Stomach (tissue), 8 donors: ENCODE measurements at regions not wholly inside any gene's neighbourhood (a gene's known extent, or its start where the extent isn't known, plus 50 kb on each side); places are given as distances from the start of the nearest gene placed in this dataset.

Source experiments
- DNase-seq, 2 donors: peaks; one replicate each; pipeline versions ENCODE4 v3.0.0 to v3.0.0-alpha.2; 2013 to 2019
- H3K27ac ChIP-seq, 5 donors: fragments of 200-600 bp in 4 of 5; sonication (generic) in 4 of 5; one replicate each; pipeline ENCODE4 v1.5.1; 2013 to 2019; ENCODE audit warnings: mild to moderate bottlenecking in 1 of 5, moderate library complexity in 1 of 5
- H3K27me3 ChIP-seq, 3 donors: fragments of 200-600 bp; sonication (generic); one replicate each; pipeline ENCODE4 v1.5.1; 2017 to 2019; ENCODE audit warnings: mixed run types in 1 of 3
- H3K36me3 ChIP-seq, 4 donors: fragments of 200-600 bp; sonication (generic); 1 replicate in 3 of 4; 2 replicates in 1 of 4; pipeline ENCODE4 v1.5.1; 2016 to 2019
- H3K4me1 ChIP-seq, 4 donors: fragments of 200-600 bp; sonication (generic); one replicate each; pipeline ENCODE4 v1.5.1; 2016 to 2019
- H3K4me3 ChIP-seq, 4 donors: fragments of 200-600 bp; sonication (generic) in 3 of 4; one replicate each; pipeline ENCODE4 v1.5.1; 2016 to 2019; ENCODE audit warnings: mild to moderate bottlenecking in 1 of 4
- H3K9me3 ChIP-seq, 4 donors: fragments of 200-600 bp; sonication (generic); one replicate each; pipeline ENCODE4 v1.5.1; 2016 to 2019
- EP300 ChIP-seq: sonication (generic); formaldehyde crosslinking; IDR thresholded peaks from one replicate; pipeline ENCODE4 v1.6.1; 2017; ENCODE audit warnings: antibody characterized with exemption
- POLR2A ChIP-seq, 4 donors: fragments of 450-650 bp; IDR thresholded peaks; one replicate each; pipeline ENCODE4 v1.6.1; 2016; ENCODE audit warnings: antibody characterized with exemption in 4 of 4, control low read depth in 2 of 4, mild to moderate bottlenecking in 1 of 4, moderate library complexity in 1 of 4
- POLR2AphosphoS5 ChIP-seq, 3 donors: sonication (generic); formaldehyde crosslinking; IDR thresholded peaks; one replicate each; pipeline ENCODE4 v1.6.1; 2016; ENCODE audit warnings: antibody characterized with exemption in 3 of 3
- WGBS, 5 donors: extraction: QIAGEN DNeasy Blood & Tissue Kit in 3 of 5; methylation state at CpG; one replicate each; pipeline versions ENCODE4 v1.1.5 to v1.1.7; 2013 to 2018; 5-methylcytosine and 5-hydroxymethylcytosine counted together
- intact Hi-C: fragments of 100-400 bp; cut with DNase I; formaldehyde crosslinking; loops from one replicate; pipeline ENCODE4 v1.15.1; 2023; ENCODE audit warnings: low total_unique reads
- TF ChIP-seq, protein P1 (sequence below), 7 experiments: fragments of 450-650 bp in 4 of 7; fragments of 200-600 bp in 3 of 7; sonication (generic) in 3 of 7; IDR thresholded peaks; one replicate each; pipeline ENCODE4 v1.5.1; 2016 to 2019; ENCODE audit warnings: antibody characterized with exemption in 7 of 7, control low read depth in 2 of 7, mild to moderate bottlenecking in 1 of 7
- donor health status: healthy with polysubstance abuse.
- donor health status: Bipolar disorder and iron deficiency.
- donor health status: healthy.

DNA sequence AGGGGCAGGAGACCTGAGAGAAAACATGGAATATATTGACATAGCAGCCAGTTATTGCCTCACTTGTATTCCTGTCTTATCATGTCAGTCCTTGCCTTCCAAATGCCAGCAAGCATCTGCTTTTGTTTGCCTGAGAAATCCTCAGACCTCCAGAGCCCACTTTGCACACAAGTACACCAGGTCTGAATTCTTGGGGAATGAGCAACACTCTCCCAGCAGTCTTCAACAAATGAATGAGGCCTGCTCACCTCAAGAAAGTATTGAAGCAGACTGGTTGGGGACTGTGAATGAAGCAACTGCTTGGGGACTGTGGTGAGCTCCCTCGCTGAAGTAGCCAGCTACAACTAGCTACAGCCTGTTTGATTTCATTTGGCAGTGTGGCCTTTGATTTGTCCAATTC lies 172.8 kb upstream of the SPTLC3 start:
- 73 to 84% (median 79%) methylated on average over 1 of the region's 1 CpG for WGBS, 5 donors
- H3K4me3 ChIP-seq = no peak overlapping the region
- no peaks in the 10 kb centered on the region for H3K27me3 ChIP-seq
- intact Hi-C loops = no loop called here
- no peak overlapping the region for H3K27ac ChIP-seq
- H3K36me3 ChIP-seq = no peaks in the 10 kb centered on the region
- TF ChIP-seq POLR2AphosphoS5 (IDR thresholded peaks at IDR 0.05) (no peak), POLR2A (IDR thresholded peaks at IDR 0.05) (no peak), EP300 (no peak)
- TF ChIP-seq, protein P1, sequence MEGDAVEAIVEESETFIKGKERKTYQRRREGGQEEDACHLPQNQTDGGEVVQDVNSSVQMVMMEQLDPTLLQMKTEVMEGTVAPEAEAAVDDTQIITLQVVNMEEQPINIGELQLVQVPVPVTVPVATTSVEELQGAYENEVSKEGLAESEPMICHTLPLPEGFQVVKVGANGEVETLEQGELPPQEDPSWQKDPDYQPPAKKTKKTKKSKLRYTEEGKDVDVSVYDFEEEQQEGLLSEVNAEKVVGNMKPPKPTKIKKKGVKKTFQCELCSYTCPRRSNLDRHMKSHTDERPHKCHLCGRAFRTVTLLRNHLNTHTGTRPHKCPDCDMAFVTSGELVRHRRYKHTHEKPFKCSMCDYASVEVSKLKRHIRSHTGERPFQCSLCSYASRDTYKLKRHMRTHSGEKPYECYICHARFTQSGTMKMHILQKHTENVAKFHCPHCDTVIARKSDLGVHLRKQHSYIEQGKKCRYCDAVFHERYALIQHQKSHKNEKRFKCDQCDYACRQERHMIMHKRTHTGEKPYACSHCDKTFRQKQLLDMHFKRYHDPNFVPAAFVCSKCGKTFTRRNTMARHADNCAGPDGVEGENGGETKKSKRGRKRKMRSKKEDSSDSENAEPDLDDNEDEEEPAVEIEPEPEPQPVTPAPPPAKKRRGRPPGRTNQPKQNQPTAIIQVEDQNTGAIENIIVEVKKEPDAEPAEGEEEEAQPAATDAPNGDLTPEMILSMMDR (IDR thresholded peaks at IDR 0.05) = no peak
- H3K9me3 ChIP-seq = no peaks in the 10 kb centered on the region
- no peak for DNase-seq
- H3K4me1 ChIP-seq = no peaks in the 10 kb centered on the region

DNA sequence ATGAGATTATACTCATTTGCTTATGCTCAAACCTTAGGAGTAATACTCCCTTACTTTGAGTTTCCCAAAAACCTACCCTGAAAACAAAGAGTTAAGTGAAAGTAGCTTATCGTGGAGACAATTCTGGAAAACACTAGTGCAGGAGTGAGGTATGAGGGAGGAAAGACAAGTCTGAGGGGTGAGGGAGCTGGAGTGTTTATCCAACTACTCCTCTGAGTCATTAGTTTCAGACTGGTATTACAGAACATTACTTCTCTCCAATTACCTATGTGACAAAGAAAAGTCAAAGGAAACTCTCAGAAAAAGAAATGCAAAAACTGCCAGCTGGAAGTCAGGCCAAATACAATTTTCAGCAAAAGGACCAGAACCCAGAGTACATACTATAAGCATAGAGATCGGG lies 171.1 kb upstream of the SPTLC3 start:
- Histone ChIP-seq H3K36me3 (no peaks in the 10 kb centered on the region), H3K27ac (no peak overlapping the region), H3K4me1 (no peaks in the 10 kb centered on the region), H3K27me3 (no peaks in the 10 kb centered on the region), H3K4me3 (no peak overlapping the region), H3K9me3 (no peaks in the 10 kb centered on the region)
- intact Hi-C loops = no loop called here
- no peak for TF ChIP-seq POLR2AphosphoS5 (IDR thresholded peaks at IDR 0.05)
- TF ChIP-seq POLR2A (IDR thresholded peaks at IDR 0.05) = no peak
- TF ChIP-seq, protein P1 (IDR thresholded peaks at IDR 0.05) = no peak
- no peak for TF ChIP-seq EP300
- no peak for DNase-seq
- WGBS, 5 donors = 23 to 51% (median 49%) methylated on average over 2 of the region's 2 CpGs

DNA sequence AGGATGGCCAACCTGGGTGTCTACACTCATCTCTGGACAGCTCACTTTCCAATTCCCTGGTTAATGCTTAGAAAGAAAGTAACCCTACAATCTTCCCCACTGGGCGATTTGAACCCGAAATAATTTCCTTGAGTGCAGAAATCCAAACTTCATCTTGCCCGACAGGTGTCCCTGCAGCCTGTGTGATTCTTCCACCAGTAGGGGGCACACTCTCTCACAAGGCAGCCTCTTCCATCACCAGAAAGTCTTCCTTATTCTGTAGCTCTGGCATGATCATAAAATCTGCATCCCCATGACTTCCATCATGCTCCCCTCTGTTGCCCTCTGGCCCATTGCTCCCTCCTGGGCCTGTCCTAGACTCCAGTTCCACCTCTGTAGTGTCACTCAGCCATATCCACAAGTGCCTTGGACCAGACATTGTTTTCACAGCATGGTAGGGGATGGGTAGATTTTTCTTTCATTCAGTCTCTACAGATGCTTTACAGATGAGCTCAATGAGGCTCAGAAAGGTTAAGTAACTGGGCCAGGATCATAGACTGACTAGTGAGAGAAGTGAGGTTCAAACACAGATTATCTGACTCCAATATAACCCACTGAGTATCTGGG lies 170.4 kb upstream of the SPTLC3 start:
- TF ChIP-seq EP300 (no peak), POLR2A (IDR thresholded peaks at IDR 0.05) (no peak), POLR2AphosphoS5 (IDR thresholded peaks at IDR 0.05) (no peak)
- TF ChIP-seq, protein P1 (IDR thresholded peaks at IDR 0.05) = no peak
- DNase-seq = no peak
- no peaks in the 10 kb centered on the region for H3K36me3 ChIP-seq
- H3K4me3 ChIP-seq = no peak overlapping the region
- H3K27me3 ChIP-seq = no peaks in the 10 kb centered on the region
- 80 to 88% (median 83%) methylated on average over 3 of the region's 3 CpGs for WGBS, 5 donors
- no peaks in the 10 kb centered on the region for H3K9me3 ChIP-seq
- intact Hi-C loops = no loop called here
- H3K27ac ChIP-seq = no peak overlapping the region
- no peaks in the 10 kb centered on the region for H3K4me1 ChIP-seq

DNA sequence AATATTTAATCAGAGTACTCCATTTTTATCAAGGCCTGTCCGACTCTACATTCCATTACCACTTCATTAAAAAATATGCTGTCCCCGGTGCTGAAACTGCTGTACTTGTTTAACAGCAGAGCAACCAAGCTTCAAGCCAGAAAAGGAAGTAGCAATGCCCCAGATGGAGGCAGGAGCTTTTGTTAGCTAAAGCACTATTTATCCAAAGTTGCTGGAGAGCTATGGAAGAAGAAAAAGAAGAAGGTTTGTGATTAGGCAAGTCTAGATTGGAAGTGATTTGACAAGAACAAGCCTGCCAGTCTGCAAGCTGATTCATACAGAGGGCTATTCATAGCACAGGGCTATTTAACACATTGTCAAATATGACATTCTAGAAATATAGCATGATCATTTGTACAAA lies 160.9 kb upstream of the SPTLC3 start:
- Histone ChIP-seq H3K36me3 (no peaks in the 10 kb centered on the region), H3K27me3 (no peaks in the 10 kb centered on the region), H3K4me1 (no peaks in the 10 kb centered on the region), H3K27ac (no peak overlapping the region), H3K4me3 (no peak overlapping the region), H3K9me3 (no peaks in the 10 kb centered on the region)
- peak in 1 of 2 donors; percentile 70 for DNase-seq
- WGBS, 5 donors = 30 to 43% (median 35%) methylated on average over 2 of the region's 2 CpGs
- intact Hi-C loops = no loop called here
- TF ChIP-seq EP300 (no peak), POLR2AphosphoS5 (IDR thresholded peaks at IDR 0.05) (no peak), POLR2A (IDR thresholded peaks at IDR 0.05) (no peak)
- TF ChIP-seq, protein P1 (IDR thresholded peaks at IDR 0.05) = no peak
